ENCODE measurements at regions not wholly inside any gene's neighbourhood (a gene's known extent, or its start where the extent isn't known, plus 50 kb on each side); places are given as distances from the start of the nearest gene placed in this dataset.

DNA sequence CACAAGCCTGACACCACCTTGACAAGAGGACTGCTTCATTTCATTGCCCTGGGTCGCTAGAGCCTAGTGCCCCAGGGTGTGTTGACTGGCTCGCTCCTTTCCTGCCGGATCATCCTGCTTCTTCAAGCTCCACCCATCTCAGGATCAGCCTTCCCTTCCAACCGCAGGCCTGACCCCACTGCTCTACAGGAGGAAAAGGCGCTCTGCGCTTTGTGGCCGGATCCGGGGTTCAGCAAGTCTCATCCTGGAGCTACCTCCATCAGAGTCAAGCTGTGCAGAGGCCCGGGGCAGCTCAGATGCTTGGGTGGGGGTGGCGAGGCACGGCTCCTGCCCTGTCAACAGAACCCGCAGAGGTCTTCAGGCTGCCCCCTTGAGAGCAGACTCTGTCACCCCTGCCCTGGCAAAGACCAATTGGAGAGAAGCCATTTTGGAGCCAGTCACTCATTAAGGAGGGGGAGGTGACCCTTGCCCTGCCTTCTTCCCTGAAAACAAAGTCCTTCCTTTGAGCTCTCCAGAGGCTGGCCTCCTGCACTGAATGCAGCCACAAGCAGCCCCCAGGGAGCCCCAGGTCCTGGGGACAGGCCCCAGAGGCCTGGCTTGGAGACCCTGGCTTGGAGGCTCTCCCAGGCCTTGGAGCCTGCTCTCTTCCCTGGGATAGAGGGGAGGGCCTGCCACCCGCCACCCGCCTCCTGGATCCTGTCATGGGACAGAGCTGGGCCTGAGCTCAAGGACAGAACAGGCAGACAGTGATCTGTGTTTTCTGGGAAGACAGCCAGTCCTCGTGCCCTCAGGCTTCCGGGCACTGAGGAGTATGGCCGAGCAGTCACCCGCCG lies 80.3 kb downstream of the CPN2 start:
- no peak overlapping the region for H3K4me3 Mint-ChIP-seq (ENCODE audit: unreplicated experiment)
- peaks cover 12% of the 10 kb centered on the region for H3K27me3 Mint-ChIP-seq (ENCODE audit: unreplicated experiment)
- H3K9me3 Mint-ChIP-seq (ENCODE audit: unreplicated experiment), result peaks cover 11% of the 10 kb centered on the region
- TF ChIP-seq, protein P1, sequence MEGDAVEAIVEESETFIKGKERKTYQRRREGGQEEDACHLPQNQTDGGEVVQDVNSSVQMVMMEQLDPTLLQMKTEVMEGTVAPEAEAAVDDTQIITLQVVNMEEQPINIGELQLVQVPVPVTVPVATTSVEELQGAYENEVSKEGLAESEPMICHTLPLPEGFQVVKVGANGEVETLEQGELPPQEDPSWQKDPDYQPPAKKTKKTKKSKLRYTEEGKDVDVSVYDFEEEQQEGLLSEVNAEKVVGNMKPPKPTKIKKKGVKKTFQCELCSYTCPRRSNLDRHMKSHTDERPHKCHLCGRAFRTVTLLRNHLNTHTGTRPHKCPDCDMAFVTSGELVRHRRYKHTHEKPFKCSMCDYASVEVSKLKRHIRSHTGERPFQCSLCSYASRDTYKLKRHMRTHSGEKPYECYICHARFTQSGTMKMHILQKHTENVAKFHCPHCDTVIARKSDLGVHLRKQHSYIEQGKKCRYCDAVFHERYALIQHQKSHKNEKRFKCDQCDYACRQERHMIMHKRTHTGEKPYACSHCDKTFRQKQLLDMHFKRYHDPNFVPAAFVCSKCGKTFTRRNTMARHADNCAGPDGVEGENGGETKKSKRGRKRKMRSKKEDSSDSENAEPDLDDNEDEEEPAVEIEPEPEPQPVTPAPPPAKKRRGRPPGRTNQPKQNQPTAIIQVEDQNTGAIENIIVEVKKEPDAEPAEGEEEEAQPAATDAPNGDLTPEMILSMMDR (IDR thresholded peaks at IDR 0.05; ENCODE audit: partially characterized antibody, unreplicated experiment), result no peak
- peaks cover 24% of the 10 kb centered on the region for H3K4me1 Mint-ChIP-seq (ENCODE audit: low read depth, unreplicated experiment)
- no peak overlapping the region for H3K27ac Mint-ChIP-seq (ENCODE audit: unreplicated experiment)
- DNase-seq, result no peak
- no peaks in the 10 kb centered on the region for H3K36me3 Mint-ChIP-seq (ENCODE audit: unreplicated experiment)

DNA sequence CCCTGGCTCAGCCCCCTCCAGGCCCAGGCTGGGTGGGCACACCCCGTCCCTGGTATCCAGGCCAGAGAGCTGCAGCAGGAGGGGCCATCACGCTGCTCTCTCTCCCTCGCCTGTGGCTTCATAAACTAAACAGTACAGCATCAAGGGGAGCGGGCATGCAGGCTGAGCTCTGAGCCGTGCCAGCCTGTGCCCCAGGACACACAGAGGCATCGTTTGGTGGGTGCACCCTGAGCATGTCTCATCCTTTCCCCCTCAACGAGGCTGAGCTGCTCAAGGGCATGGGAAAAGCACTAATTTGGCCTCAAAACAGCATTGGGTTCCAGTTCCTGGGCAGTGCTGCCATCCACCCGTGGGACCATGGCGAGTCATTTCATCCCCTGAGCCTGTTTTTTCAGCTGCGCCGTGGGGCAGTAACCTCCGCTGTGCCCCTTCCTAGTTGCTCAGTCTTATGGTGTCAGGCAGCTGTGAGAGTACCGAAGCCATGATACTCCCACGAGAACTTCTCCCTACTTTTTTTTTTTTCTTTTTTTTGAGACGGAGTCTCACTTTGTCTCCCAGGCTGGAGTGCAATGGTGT lies 79.6 kb downstream of the CPN2 start:
- peaks cover 21% of the 10 kb centered on the region for H3K4me1 Mint-ChIP-seq (ENCODE audit: low read depth, unreplicated experiment)
- H3K36me3 Mint-ChIP-seq (ENCODE audit: unreplicated experiment), result no peaks in the 10 kb centered on the region
- DNase-seq, result no peak
- TF ChIP-seq, protein P1 (IDR thresholded peaks at IDR 0.05; ENCODE audit: partially characterized antibody, unreplicated experiment), result no peak
- peaks cover 11% of the 10 kb centered on the region for H3K27me3 Mint-ChIP-seq (ENCODE audit: unreplicated experiment)
- H3K4me3 Mint-ChIP-seq (ENCODE audit: unreplicated experiment), result no peak overlapping the region
- no peak overlapping the region for H3K27ac Mint-ChIP-seq (ENCODE audit: unreplicated experiment)
- H3K9me3 Mint-ChIP-seq (ENCODE audit: unreplicated experiment), result peaks cover 13% of the 10 kb centered on the region

DNA sequence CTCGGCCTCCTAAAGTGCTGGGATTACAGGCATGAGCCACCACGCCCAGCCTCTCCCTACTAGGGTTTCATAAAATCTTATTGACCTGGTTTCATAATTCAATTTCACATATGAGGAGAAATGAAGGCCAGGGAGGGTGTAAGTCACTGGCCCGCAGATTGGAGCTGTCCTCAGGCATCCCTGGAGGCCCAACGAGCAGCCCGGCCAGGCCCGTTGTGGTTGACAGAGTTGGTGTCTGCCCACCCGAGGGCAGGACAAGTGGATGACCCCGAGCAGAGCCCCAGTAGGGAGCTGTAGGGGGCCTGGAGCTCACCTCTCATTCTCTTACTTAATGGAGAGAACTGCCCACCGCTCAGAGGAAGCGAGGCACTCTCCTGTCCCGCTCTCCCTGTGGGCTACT lies 78.9 kb downstream of the CPN2 start:
- H3K4me3 Mint-ChIP-seq (ENCODE audit: unreplicated experiment), result no peak overlapping the region
- DNase-seq, result no peak
- H3K27ac Mint-ChIP-seq (ENCODE audit: unreplicated experiment), result no peak overlapping the region
- peaks cover 19% of the 10 kb centered on the region for H3K4me1 Mint-ChIP-seq (ENCODE audit: low read depth, unreplicated experiment)
- H3K27me3 Mint-ChIP-seq (ENCODE audit: unreplicated experiment), result peaks cover 11% of the 10 kb centered on the region
- no peaks in the 10 kb centered on the region for H3K36me3 Mint-ChIP-seq (ENCODE audit: unreplicated experiment)
- TF ChIP-seq, protein P1 (IDR thresholded peaks at IDR 0.05; ENCODE audit: partially characterized antibody, unreplicated experiment), result no peak
- peaks cover 13% of the 10 kb centered on the region for H3K9me3 Mint-ChIP-seq (ENCODE audit: unreplicated experiment)

DNA sequence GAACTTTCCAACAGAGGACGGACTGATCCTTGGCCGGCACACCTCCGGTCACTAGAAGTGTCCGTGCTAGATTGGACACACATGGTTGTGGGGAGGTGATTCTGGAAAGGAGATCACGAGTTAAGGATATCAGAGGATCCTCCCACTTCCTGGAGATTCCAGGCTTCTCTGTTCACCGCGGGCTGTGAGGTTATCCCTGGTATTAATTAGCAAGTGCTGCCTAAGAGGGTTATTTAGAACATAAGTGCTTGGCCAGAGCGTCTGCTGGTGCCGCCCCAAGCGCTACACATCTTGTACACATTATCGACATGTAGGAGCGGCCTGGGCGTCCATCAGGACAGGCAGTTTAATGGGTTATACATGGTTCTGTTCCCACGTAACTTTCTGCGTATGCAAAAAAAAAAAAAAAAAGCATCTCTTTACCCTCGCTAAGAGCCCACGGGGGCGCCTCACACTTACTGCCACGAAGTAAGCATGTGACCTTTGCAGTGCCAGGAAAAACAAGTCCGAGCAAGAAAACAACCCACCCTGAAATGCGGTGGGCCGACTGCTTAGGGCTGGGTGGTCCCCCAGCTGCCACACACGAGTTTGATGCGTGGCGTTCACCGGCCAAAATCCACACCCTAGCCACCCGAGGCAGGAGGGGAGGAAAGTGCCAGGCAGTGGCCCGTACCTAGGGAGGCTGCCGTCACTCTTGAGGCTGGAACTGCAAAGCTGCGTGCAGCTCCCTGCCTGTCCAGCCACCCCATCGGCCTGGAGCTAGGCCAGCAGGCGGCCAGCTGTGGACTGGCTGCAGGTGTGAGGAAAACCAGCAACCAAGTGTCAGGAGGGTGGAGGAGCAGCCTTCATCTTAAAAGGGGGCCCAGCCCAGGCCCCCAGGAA lies 78.0 kb downstream of the CPN2 start:
- Mint-ChIP-seq H3K27ac (ENCODE audit: unreplicated experiment) (no peak overlapping the region), H3K36me3 (ENCODE audit: unreplicated experiment) (no peaks in the 10 kb centered on the region), H3K4me1 (ENCODE audit: low read depth, unreplicated experiment) (peaks cover 20% of the 10 kb centered on the region), H3K27me3 (ENCODE audit: unreplicated experiment) (peaks cover 11% of the 10 kb centered on the region), H3K9me3 (ENCODE audit: unreplicated experiment) (peaks cover 13% of the 10 kb centered on the region), H3K4me3 (ENCODE audit: unreplicated experiment) (no peak overlapping the region)
- no peak for DNase-seq
- TF ChIP-seq, protein P1 (IDR thresholded peaks at IDR 0.05; ENCODE audit: partially characterized antibody, unreplicated experiment), result no peak

Data from glutamatergic neuron (in vitro differentiated cells).